ENCODE measurements at regions not wholly inside any gene's neighbourhood (a gene's known extent, or its start where the extent isn't known, plus 50 kb on each side); places are given as distances from the start of the nearest gene placed in this dataset.

- Histone ChIP-seq H3K9me3 (no peaks in the 10 kb centered on the region), H3K4me1 (peaks cover 0 to 21% (median 0%) of the 10 kb centered on the region in 3 donors), H3K4me3 (no peak overlapping the region), H3K27ac (peak overlapping the region; percentile 1 to 51 (median 20)), H3K36me3 (no peaks in the 10 kb centered on the region), H3K27me3 (no peaks in the 10 kb centered on the region)
- ATAC-seq = no peak
- TF ChIP-seq EP300 (IDR thresholded peaks at IDR 0.05) (no peak), CTCF (IDR thresholded peaks at IDR 0.05) (no peak), POLR2A (IDR thresholded peaks at IDR 0.05) (no peak), POLR2AphosphoS5 (IDR thresholded peaks at IDR 0.05) (no peak)
- WGBS, 2 donors (ENCODE audit: low coverage in 1 of 2) = 33 to 46% methylated on average over 7 to 9 of the region's 12 CpGs
These were observed 365.2 kb downstream of the SEC23A start for GRCh38 chr14:38737686-38738407.

GRCh38 chr14:38735005-38735404 lies 368.0 kb downstream of the SEC23A start:
- Histone ChIP-seq H3K27me3 (no peaks in the 10 kb centered on the region), H3K9me3 (no peaks in the 10 kb centered on the region), H3K27ac (no peak overlapping the region), H3K4me1 (peaks cover 0 to 21% (median 0%) of the 10 kb centered on the region in 3 donors), H3K4me3 (no peak overlapping the region), H3K36me3 (no peaks in the 10 kb centered on the region)
- ATAC-seq = no peak
- TF ChIP-seq POLR2A (IDR thresholded peaks at IDR 0.05) (no peak), EP300 (IDR thresholded peaks at IDR 0.05) (no peak), CTCF (IDR thresholded peaks at IDR 0.05) (no peak)
- WGBS, 2 donors (ENCODE audit: low coverage in 1 of 2) = 56% methylated on average over 5 of the region's 5 CpGs; no CpG with 5 or more reads in 1 of the 2 donors

- H3K9me3 ChIP-seq = no peaks in the 10 kb centered on the region
- TF ChIP-seq EP300 (IDR thresholded peaks at IDR 0.05) (no peak), POLR2A (IDR thresholded peaks at IDR 0.05) (no peak), POLR2AphosphoS5 (IDR thresholded peaks at IDR 0.05) (no peak), CTCF (IDR thresholded peaks at IDR 0.05) (no peak)
- WGBS, 2 donors (ENCODE audit: low coverage in 1 of 2) = 48 to 86% methylated on average over 1 of the region's 1 CpG
- ATAC-seq = no peak
- no peak overlapping the region for H3K4me3 ChIP-seq
- no peaks in the 10 kb centered on the region for H3K36me3 ChIP-seq
- no peaks in the 10 kb centered on the region for H3K27me3 ChIP-seq
- H3K27ac ChIP-seq = no peak overlapping the region
- H3K4me1 ChIP-seq = no peaks in the 10 kb centered on the region
These were observed 371.1 kb downstream of the SEC23A start for GRCh38 chr14:38731962-38732361.

GRCh38 chr14:38730420-38730819 lies 372.6 kb downstream of the SEC23A start:
- TF ChIP-seq POLR2A (IDR thresholded peaks at IDR 0.05) (no peak), EP300 (IDR thresholded peaks at IDR 0.05) (no peak), CTCF (IDR thresholded peaks at IDR 0.05) (no peak), POLR2AphosphoS5 (IDR thresholded peaks at IDR 0.05) (no peak)
- H3K4me3 ChIP-seq = no peak overlapping the region
- no peaks in the 10 kb centered on the region for H3K36me3 ChIP-seq
- ATAC-seq = no peak
- WGBS, 2 donors (ENCODE audit: low coverage in 1 of 2) = 61 to 92% methylated on average over 3 of the region's 3 CpGs
- H3K4me1 ChIP-seq = no peaks in the 10 kb centered on the region
- H3K27me3 ChIP-seq = no peaks in the 10 kb centered on the region
- no peaks in the 10 kb centered on the region for H3K9me3 ChIP-seq
- H3K27ac ChIP-seq = no peak overlapping the region

- WGBS, 2 donors (ENCODE audit: low coverage in 1 of 2) = 80 to 91% methylated on average over 1 to 10 of the region's 12 CpGs
- peaks cover 0 to 8% (median 0%) of the 10 kb centered on the region in 3 donors for H3K4me1 ChIP-seq
- TF ChIP-seq CTCF (IDR thresholded peaks at IDR 0.05) (no peak), POLR2AphosphoS5 (IDR thresholded peaks at IDR 0.05) (no peak), EP300 (IDR thresholded peaks at IDR 0.05) (no peak), POLR2A (IDR thresholded peaks at IDR 0.05) (no peak)
These were observed 375.3 kb downstream of the SEC23A start for GRCh38 chr14:38727731-38728130.

More at GRCh38 chr14:38727731-38728130, 375.3 kb downstream of the SEC23A start:
- Histone ChIP-seq H3K27ac (no peak overlapping the region), H3K9me3 (no peaks in the 10 kb centered on the region), H3K27me3 (no peaks in the 10 kb centered on the region), H3K4me3 (no peak overlapping the region), H3K36me3 (no peaks in the 10 kb centered on the region)
- ATAC-seq = no peak

All from gastroesophageal sphincter (tissue), 4 donors.